Brain microvascular endothelial cell (primary cell): ENCODE measurements at regions not wholly inside any gene's neighbourhood (a gene's known extent, or its start where the extent isn't known, plus 50 kb on each side); places are given as distances from the start of the nearest gene placed in this dataset.

ENCODE experiments used
- DNase-seq: peaks from one replicate; pipeline ENCODE4 v3.0.0-alpha.2; 2020
- H3K27ac ChIP-seq: fragments of 250-450 bp; sonication (Bioruptor Pico); 2 replicates; pipeline ENCODE4 v1.5.1; 2020; ENCODE audit warnings: mild to moderate bottlenecking, moderate library complexity
- H3K27me3 ChIP-seq: fragments of 250-450 bp; sonication (Bioruptor Pico); replicated peaks from 2 replicates; pipeline ENCODE4 v1.5.1; 2020; ENCODE audit warnings: mild to moderate bottlenecking
- H3K36me3 ChIP-seq: fragments of 250-450 bp; sonication (Bioruptor Pico); replicated peaks from 2 replicates; pipeline ENCODE4 v1.5.1; 2020; ENCODE audit warnings: mild to moderate bottlenecking
- H3K4me3 ChIP-seq: 2 replicates; pipeline ENCODE4 v1.5.1; 2011; ENCODE audit warnings: low read depth, mild to moderate bottlenecking, control low read depth, low read length, moderate library complexity
- CTCF ChIP-seq: IDR thresholded peaks from 2 replicates; pipeline ENCODE4 v1.5.1; 2011; ENCODE audit warnings: low read depth, mild to moderate bottlenecking, moderate library complexity, low read length, control low read depth, inconsistent platforms; ENCODE audit errors: missing control alignments
- in situ Hi-C: cut with HindIII; loops from 2 replicates; pipeline ENCODE4 v1.10.0; 2017; ENCODE audit warnings: low sequenced_read_pairs, low pct_ligation_motif_present

GRCh38 chr20:4604580-4604979 is 81.7 kb upstream of the PRNP start:
- H3K27ac ChIP-seq, result no peak overlapping the region
- in situ Hi-C loops, result no loop called here
- DNase-seq, result no peak
- H3K36me3 ChIP-seq, result no peaks in the 10 kb centered on the region
- H3K4me3 ChIP-seq, result no peak overlapping the region
- H3K27me3 ChIP-seq, result no peaks in the 10 kb centered on the region
- TF ChIP-seq CTCF, result no peak

- H3K36me3 ChIP-seq, result no peaks in the 10 kb centered on the region
- H3K27ac ChIP-seq, result no peak overlapping the region
- no peak for TF ChIP-seq CTCF
- DNase-seq, result no peak
- H3K4me3 ChIP-seq, result no peak overlapping the region
- in situ Hi-C loops, result no loop called here
- H3K27me3 ChIP-seq, result no peaks in the 10 kb centered on the region
These were observed 82.5 kb upstream of the PRNP start for GRCh38 chr20:4603724-4604123.

GRCh38 chr20:4602297-4602631 is 84.0 kb upstream of the PRNP start:
- Histone ChIP-seq H3K36me3 (no peaks in the 10 kb centered on the region), H3K4me3 (no peak overlapping the region), H3K27ac (no peak overlapping the region), H3K27me3 (no peaks in the 10 kb centered on the region)
- DNase-seq, result no peak
- TF ChIP-seq CTCF, result no peak
- in situ Hi-C loops, result no loop called here

- DNase-seq, result no peak
- H3K27me3 ChIP-seq, result no peaks in the 10 kb centered on the region
- H3K36me3 ChIP-seq, result no peaks in the 10 kb centered on the region
- in situ Hi-C loops, result no loop called here
- TF ChIP-seq CTCF, result no peak
- no peak overlapping the region for H3K27ac ChIP-seq
- no peak overlapping the region for H3K4me3 ChIP-seq
These were observed 84.5 kb upstream of the PRNP start for GRCh38 chr20:4601630-4602296.

- no peaks in the 10 kb centered on the region for H3K27me3 ChIP-seq
- no peaks in the 10 kb centered on the region for H3K36me3 ChIP-seq
- in situ Hi-C loops, result no loop called here
- no peak for TF ChIP-seq CTCF
- no peak overlapping the region for H3K27ac ChIP-seq
- H3K4me3 ChIP-seq, result no peak overlapping the region
- no peak for DNase-seq
These were observed 85.8 kb upstream of the PRNP start for GRCh38 chr20:4600308-4601014.

GRCh38 chr20:4597215-4597614 is 89.0 kb upstream of the PRNP start:
- no peak for TF ChIP-seq CTCF
- no peak overlapping the region for H3K27ac ChIP-seq
- DNase-seq, result no peak
- in situ Hi-C loops, result loop anchor here (25.0 kb wide), 1 partner anchor 335 kb away; no protein-coding TSS in a partner anchor
- H3K4me3 ChIP-seq, result no peak overlapping the region
- no peaks in the 10 kb centered on the region for H3K36me3 ChIP-seq
- H3K27me3 ChIP-seq, result no peaks in the 10 kb centered on the region
